AG04449 (cell line): ENCODE measurements at regions not wholly inside any gene's neighbourhood (a gene's known extent, or its start where the extent isn't known, plus 50 kb on each side); places are given as distances from the start of the nearest gene placed in this dataset.

ENCODE experiments used
- CTCF ChIA-PET: fragments of 350-600 bp; formaldehyde crosslinking; extraction: SDS; loops from one replicate; lab custom pipeline; 2021; ENCODE audit warnings: antibody characterized with exemption; lab: Yijun Ruan, JAX
- POLR2A ChIA-PET: fragments of 400-600, 350-600 bp; formaldehyde crosslinking; extraction: SDS; loops from one replicate; lab custom pipeline; 2020; ENCODE audit warnings: antibody characterized with exemption, inconsistent platforms; lab: Yijun Ruan, JAX
- DNase-seq: peaks from one replicate; pipeline ENCODE4 v3.0.0-alpha.2; 2010; ENCODE audit warnings: low read depth, low spot score
- H3K4me3 ChIP-seq: 2 replicates; pipeline ENCODE4 v1.5.1; 2011; ENCODE audit warnings: low read depth, mild to moderate bottlenecking, control low read depth, low read length
- CTCF ChIP-seq: IDR thresholded peaks from one replicate; pipeline ENCODE4 v1.5.1; 2011; ENCODE audit warnings: mild to moderate bottlenecking, moderate library complexity, low read length, control low read depth, inconsistent platforms; ENCODE audit not compliant: insufficient read depth; ENCODE audit errors: missing control alignments

GRCh38 chr16:64381979-64382378 is 739.9 kb downstream of the CDH11 start:
- no peak overlapping the region for H3K4me3 ChIP-seq
- ChIA-PET CTCF (no interaction called here), POLR2A (no interaction called here)
- no peak for DNase-seq
- TF ChIP-seq CTCF, result no peak

GRCh38 chr16:64380751-64381150 is 741.1 kb downstream of the CDH11 start:
- POLR2A ChIA-PET, result no interaction called here
- TF ChIP-seq CTCF, result no peak
- H3K4me3 ChIP-seq, result no peak overlapping the region
- CTCF ChIA-PET, result no interaction called here
- no peak for DNase-seq

DNA sequence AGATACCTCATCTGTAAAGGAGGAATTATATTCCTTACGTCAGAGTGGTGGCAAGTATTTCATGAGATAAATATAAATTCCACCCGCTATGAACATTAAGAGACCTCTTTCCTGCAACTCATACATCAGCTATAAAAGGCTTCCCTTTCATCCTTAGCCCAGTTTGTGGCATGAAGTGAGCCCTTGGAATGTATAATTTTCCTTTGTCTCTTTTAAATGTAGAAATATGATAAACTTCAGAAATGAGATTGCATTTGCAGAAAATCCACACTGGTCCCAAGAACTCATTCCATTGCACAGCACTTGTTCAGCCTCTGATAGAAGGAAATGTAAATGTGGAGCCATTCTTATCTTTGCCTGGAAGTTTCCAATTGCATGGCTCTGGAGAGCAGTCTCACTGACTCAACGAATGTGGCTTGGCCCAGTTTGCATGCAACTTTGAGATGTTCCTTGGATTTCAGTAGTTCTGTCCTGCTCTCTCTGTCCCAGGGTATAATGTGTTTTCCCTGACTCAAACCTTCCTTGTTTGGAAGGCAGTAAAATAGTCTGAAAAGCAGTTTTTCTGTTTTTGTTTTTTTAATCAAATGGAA is 746.4 kb downstream of the CDH11 start:
- POLR2A ChIA-PET, result no interaction called here
- H3K4me3 ChIP-seq, result no peak overlapping the region
- no peak for DNase-seq
- CTCF ChIA-PET, result interaction anchor here (1.4 kb wide), 1 partner anchor 20 kb away, joined by 6 read pairs; no protein-coding TSS in a partner anchor
- TF ChIP-seq CTCF, result no peak

DNA sequence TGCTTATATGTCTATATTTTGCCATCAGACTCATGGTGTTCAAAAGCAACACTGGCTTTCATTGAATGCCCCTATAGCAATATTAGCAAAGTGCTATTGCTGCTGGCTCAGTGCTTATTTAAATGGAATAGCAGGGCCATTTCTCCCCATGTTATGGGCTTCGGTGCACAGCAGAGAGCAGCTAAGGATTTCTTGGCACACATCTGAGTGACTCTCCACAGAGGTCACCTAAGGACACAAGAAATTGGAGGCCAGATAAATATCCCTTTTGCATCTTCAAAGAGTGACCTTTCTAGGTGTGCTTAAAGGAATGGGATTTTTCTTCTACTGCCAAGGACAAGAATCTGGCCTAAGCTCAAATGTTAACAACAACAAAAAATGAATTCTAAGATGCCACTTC is 751.8 kb downstream of the CDH11 start:
- POLR2A ChIA-PET, result no interaction called here
- no peak overlapping the region for H3K4me3 ChIP-seq
- no peak for TF ChIP-seq CTCF
- CTCF ChIA-PET, result interaction anchor here (1.2 kb wide), 1 partner anchor 280 kb away, joined by 3 read pairs; no protein-coding TSS in a partner anchor
- no peak for DNase-seq

DNA sequence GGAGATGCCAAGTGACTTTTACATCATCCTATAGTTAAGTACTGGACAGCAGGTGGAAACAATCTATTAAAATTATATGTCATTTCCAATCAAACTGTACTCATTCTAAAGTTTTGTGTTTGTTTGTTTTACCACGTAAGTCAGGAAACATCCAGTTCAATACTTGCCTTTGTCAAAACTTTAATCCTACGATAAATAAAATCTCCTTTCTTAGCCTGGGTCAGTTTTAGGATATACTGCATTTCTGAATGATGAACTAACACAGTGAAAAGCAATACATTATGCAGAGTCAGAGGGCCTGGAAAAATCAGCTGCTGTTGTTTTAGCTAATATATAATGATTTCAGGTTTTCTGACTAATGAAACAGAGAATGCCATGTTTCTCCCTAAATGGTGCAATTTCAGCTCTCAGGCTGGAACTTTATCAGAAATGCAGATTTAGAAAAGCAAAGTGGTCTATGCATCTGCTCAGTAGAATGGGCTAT is 756.4 kb downstream of the CDH11 start:
- no peak for DNase-seq
- TF ChIP-seq CTCF, result no peak
- H3K4me3 ChIP-seq, result no peak overlapping the region
- ChIA-PET CTCF (no interaction called here), POLR2A (no interaction called here)

DNA sequence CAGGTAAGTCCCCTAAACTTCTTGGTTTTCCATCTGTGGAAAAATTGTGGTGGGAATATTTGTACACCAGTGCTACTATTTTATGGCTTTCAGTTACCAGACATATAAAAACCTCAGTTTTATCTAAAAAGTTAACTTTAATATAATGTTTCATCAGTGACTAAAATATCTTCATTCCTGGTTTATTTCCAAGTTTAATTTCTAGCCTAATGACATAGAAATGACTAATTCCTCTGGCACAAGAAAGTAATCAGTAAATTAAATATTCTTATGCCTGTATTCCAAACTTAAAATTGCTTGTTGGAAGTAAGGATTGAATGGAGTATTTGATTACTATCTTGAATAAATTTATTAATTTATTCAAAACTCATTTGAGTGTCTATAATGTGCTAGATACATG is 757.0 kb downstream of the CDH11 start:
- TF ChIP-seq CTCF, result no peak
- ChIA-PET CTCF (no interaction called here), POLR2A (no interaction called here)
- no peak overlapping the region for H3K4me3 ChIP-seq
- DNase-seq, result no peak
